A673 (cell line): ENCODE measurements at regions not wholly inside any gene's neighbourhood (a gene's known extent, or its start where the extent isn't known, plus 50 kb on each side); places are given as distances from the start of the nearest gene placed in this dataset.

ENCODE experiments used
- BruUV-seq: library from RNA; stranded (reverse); fragments of 400-500 nt; replicated peaks from 2 replicates; lab custom pipeline; 2021; lab: Mats Ljungman, UMichigan
- CTCF ChIA-PET: fragments of 300-600 bp; sonication (Branson Sonifier 250); formaldehyde crosslinking; loops from one replicate; lab custom pipeline; 2022; ENCODE audit warnings: antibody characterized with exemption; lab: Charles Lee
- POLR2A ChIA-PET: fragments of 300-600 bp; sonication (Branson Sonifier 250); formaldehyde crosslinking; loops from one replicate; lab custom pipeline; 2022; ENCODE audit warnings: antibody characterized with exemption; ENCODE audit not compliant: low non-redundant PET; lab: Charles Lee
- DNase-seq: peaks from one replicate; pipeline ENCODE4 v3.0.0-alpha.2; 2015; ENCODE audit warnings: low spot score
- H3K27ac ChIP-seq: fragments of 200-600 bp; sonication (generic); 2 replicates; pipeline ENCODE4 v1.5.1; 2016; ENCODE audit warnings: mixed run types, low read depth, mild to moderate bottlenecking, mixed read lengths, antibody characterized with exemption, low read length; ENCODE audit not compliant: poor library complexity, severe bottlenecking
- H3K27me3 ChIP-seq: fragments of 200-600 bp; sonication (generic); replicated peaks from 2 replicates; pipeline ENCODE4 v1.6.1; 2017; ENCODE audit warnings: mixed run types, low read depth, mild to moderate bottlenecking, mixed read lengths, antibody characterized with exemption, low read length; ENCODE audit not compliant: insufficient read depth, poor library complexity
- H3K36me3 ChIP-seq: fragments of 200-600 bp; sonication (generic); 2 replicates; pipeline ENCODE4 v1.6.1; 2016; ENCODE audit warnings: mixed run types, mild to moderate bottlenecking, mixed read lengths, antibody characterized with exemption, low read length; ENCODE audit not compliant: insufficient read depth, poor library complexity, severe bottlenecking
- H3K4me1 ChIP-seq: fragments of 200-600 bp; sonication (generic); 2 replicates; pipeline ENCODE4 v1.6.1; 2017; ENCODE audit warnings: mixed run types, mild to moderate bottlenecking, mixed read lengths, antibody characterized with exemption, low read length; ENCODE audit not compliant: insufficient read depth, poor library complexity, severe bottlenecking
- H3K4me3 ChIP-seq: fragments of 200-600 bp; sonication (generic); 2 replicates; pipeline ENCODE4 v1.5.1; 2016; ENCODE audit warnings: low read depth, mixed run types, mild to moderate bottlenecking, mixed read lengths, low read length; ENCODE audit not compliant: poor library complexity, severe bottlenecking
- H3K9me3 ChIP-seq: fragments of 200-600 bp; sonication (generic); 2 replicates; pipeline ENCODE4 v1.6.1; 2016; ENCODE audit warnings: mixed run types, low read depth, mild to moderate bottlenecking, mixed read lengths, antibody characterized with exemption, low read length; ENCODE audit not compliant: poor library complexity, severe bottlenecking
- CTCF ChIP-seq: fragments of 300-800, 200-600 bp; sonication (generic); conservative IDR thresholded peaks from 2 replicates; pipeline ENCODE4 v1.5.1; 2017; ENCODE audit warnings: low read depth, mild to moderate bottlenecking, antibody characterized with exemption, low read length, moderate library complexity, mixed read lengths
- EZH2 ChIP-seq: fragments of 200-600 bp; sonication (generic); IDR thresholded peaks from 2 replicates; pipeline ENCODE4 v1.6.1; 2017; ENCODE audit warnings: borderline replicate concordance, low read depth, mild to moderate bottlenecking, mixed read lengths, antibody characterized with exemption, low read length; ENCODE audit not compliant: poor library complexity, severe bottlenecking
- intact Hi-C: fragments of 100-400 bp; cut with micrococcal nuclease; formaldehyde crosslinking; loops from one replicate; pipeline ENCODE4 v1.10.0; 2022; ENCODE audit not compliant: unreplicated experiment

- no peaks in the 10 kb centered on the region for H3K36me3 ChIP-seq
- no TSS peak for BruUV-seq
- no peak overlapping the region for H3K4me3 ChIP-seq
- POLR2A ChIA-PET, result no interaction called here
- no peaks in the 10 kb centered on the region for H3K27me3 ChIP-seq
- H3K9me3 ChIP-seq, result no peaks in the 10 kb centered on the region
- no peak overlapping the region for H3K27ac ChIP-seq
- TF ChIP-seq EZH2 (no peak), CTCF (no peak)
- intact Hi-C loops, result no loop called here
- CTCF ChIA-PET, result no interaction called here
- no peaks in the 10 kb centered on the region for H3K4me1 ChIP-seq
- DNase-seq, result no peak
These were observed 66.9 kb upstream of the DOCK9 start for GRCh38 chr13:99044764-99045163.

DNA sequence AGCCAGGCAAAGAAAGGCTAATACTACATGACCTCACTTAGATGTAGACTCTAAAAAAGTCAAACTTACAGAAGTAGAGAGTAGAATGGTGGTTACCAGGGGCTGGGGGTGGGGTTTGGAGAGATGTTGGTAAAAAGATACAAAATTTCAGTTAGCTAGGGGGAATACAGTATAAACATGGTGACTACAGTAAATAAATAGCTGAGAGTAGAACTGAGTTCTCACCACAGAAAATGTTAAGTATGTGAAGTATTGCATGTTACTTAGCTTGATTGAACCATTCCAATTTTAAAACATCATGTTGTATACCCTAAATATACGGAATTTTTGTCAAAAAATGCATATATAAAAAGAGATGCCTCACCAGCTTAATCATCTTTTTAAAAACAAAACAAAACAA is 67.5 kb upstream of the DOCK9 start:
- TF ChIP-seq EZH2, result no peak
- TF ChIP-seq CTCF, result no peak
- no peak overlapping the region for H3K27ac ChIP-seq
- no peak for DNase-seq
- BruUV-seq, result no TSS peak
- H3K4me3 ChIP-seq, result no peak overlapping the region
- ChIA-PET CTCF (interaction anchor here (0.7 kb wide), 1 partner anchor 35 kb away, joined by 3 read pairs; no protein-coding TSS in a partner anchor), POLR2A (no interaction called here)
- H3K4me1 ChIP-seq, result no peaks in the 10 kb centered on the region
- no peaks in the 10 kb centered on the region for H3K9me3 ChIP-seq
- no peaks in the 10 kb centered on the region for H3K36me3 ChIP-seq
- intact Hi-C loops, result no loop called here
- H3K27me3 ChIP-seq, result no peaks in the 10 kb centered on the region

DNA sequence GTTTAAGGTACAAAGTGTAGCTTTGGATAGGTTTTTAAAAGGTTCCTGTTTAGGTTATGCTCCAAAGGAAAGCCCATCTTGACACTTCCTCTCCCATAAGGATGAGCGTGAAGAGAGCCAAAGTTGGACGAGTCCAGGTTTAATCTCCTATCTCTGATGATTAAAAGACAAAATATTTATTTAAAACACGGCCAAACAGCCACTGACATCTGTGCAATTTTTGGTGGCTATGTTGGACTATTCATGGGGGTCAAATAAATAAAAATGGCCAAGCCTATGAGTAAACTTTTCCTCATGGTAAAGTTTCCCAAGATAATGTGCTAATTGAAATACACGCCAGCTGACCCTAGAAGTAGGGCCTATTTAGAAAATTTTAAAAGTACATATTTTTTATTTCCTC is 69.0 kb upstream of the DOCK9 start:
- ChIA-PET CTCF (no interaction called here), POLR2A (no interaction called here)
- H3K36me3 ChIP-seq, result no peaks in the 10 kb centered on the region
- no peaks in the 10 kb centered on the region for H3K4me1 ChIP-seq
- H3K27me3 ChIP-seq, result no peaks in the 10 kb centered on the region
- no TSS peak for BruUV-seq
- intact Hi-C loops, result no loop called here
- no peaks in the 10 kb centered on the region for H3K9me3 ChIP-seq
- no peak for DNase-seq
- H3K27ac ChIP-seq, result no peak overlapping the region
- no peak overlapping the region for H3K4me3 ChIP-seq
- TF ChIP-seq EZH2, result no peak
- TF ChIP-seq CTCF, result no peak
